HUES48 (cell line): ENCODE measurements at regions not wholly inside any gene's neighbourhood (a gene's known extent, or its start where the extent isn't known, plus 50 kb on each side); places are given as distances from the start of the nearest gene placed in this dataset.

Experiments used
- H3K27ac ChIP-seq: one replicate; pipeline ENCODE4 v1.7.0; 2013; ENCODE audit warnings: low read depth, low read length, inconsistent platforms
- H3K27me3 ChIP-seq: 2 replicates; pipeline ENCODE4 v1.6.1; 2013; ENCODE audit warnings: mild to moderate bottlenecking, low read length; ENCODE audit not compliant: control insufficient read depth, insufficient read depth
- H3K36me3 ChIP-seq: 2 replicates; pipeline ENCODE4 v1.6.1; 2013; ENCODE audit warnings: low read length; ENCODE audit not compliant: control insufficient read depth, insufficient read depth
- H3K4me1 ChIP-seq: 2 replicates; pipeline ENCODE4 v1.6.1; 2013; ENCODE audit warnings: mild to moderate bottlenecking, low read length; ENCODE audit not compliant: control insufficient read depth, insufficient read depth
- H3K4me3 ChIP-seq: 2 replicates; pipeline ENCODE4 v1.5.1; 2013; ENCODE audit warnings: mild to moderate bottlenecking, low read depth, low read length
- H3K9ac ChIP-seq: 2 replicates; pipeline ENCODE4 v1.6.1; 2013; ENCODE audit warnings: mild to moderate bottlenecking, low read depth, low read length, moderate library complexity
- H3K9me3 ChIP-seq: 2 replicates; pipeline ENCODE4 v1.6.1; 2013; ENCODE audit warnings: low read length; ENCODE audit not compliant: control insufficient read depth, insufficient read depth

GRCh38 chr2:138997856-138998517, 217.8 kb upstream of the NXPH2 start:
- H3K27me3 ChIP-seq = no peaks in the 10 kb centered on the region
- peaks cover 13% of the 10 kb centered on the region; the same call in 1 of the 2 replicates for H3K4me1 ChIP-seq
- no peaks in the 10 kb centered on the region for H3K36me3 ChIP-seq
- no peak overlapping the region for H3K27ac ChIP-seq
- no peaks in the 10 kb centered on the region for H3K9me3 ChIP-seq
- H3K4me3 ChIP-seq = no peak overlapping the region
- no peak overlapping the region for H3K9ac ChIP-seq

- Histone ChIP-seq H3K27me3 (no peaks in the 10 kb centered on the region), H3K4me1 (peaks cover 13% of the 10 kb centered on the region; the same call in 1 of the 2 replicates), H3K9me3 (no peaks in the 10 kb centered on the region), H3K9ac (no peak overlapping the region), H3K27ac (no peak overlapping the region), H3K36me3 (no peaks in the 10 kb centered on the region), H3K4me3 (no peak overlapping the region)
Observed at GRCh38 chr2:138997346-138997745, 217.2 kb upstream of the NXPH2 start.

GRCh38 chr2:138994502-138994901, 214.3 kb upstream of the NXPH2 start:
- Histone ChIP-seq H3K4me3 (no peak overlapping the region), H3K27me3 (no peaks in the 10 kb centered on the region), H3K36me3 (no peaks in the 10 kb centered on the region), H3K9ac (no peak overlapping the region), H3K27ac (no peak overlapping the region), H3K9me3 (no peaks in the 10 kb centered on the region), H3K4me1 (no peaks in the 10 kb centered on the region)

- Histone ChIP-seq H3K9ac (no peak overlapping the region), H3K36me3 (no peaks in the 10 kb centered on the region), H3K9me3 (peaks cover 14% of the 10 kb centered on the region; the same call in 1 of the 2 replicates), H3K27ac (no peak overlapping the region), H3K27me3 (no peaks in the 10 kb centered on the region), H3K4me1 (no peaks in the 10 kb centered on the region), H3K4me3 (no peak overlapping the region)
Observed at GRCh38 chr2:138985881-138986280, 205.7 kb upstream of the NXPH2 start.

GRCh38 chr2:138979131-138979785, 199.1 kb upstream of the NXPH2 start:
- H3K4me3 ChIP-seq = no peak overlapping the region
- H3K9ac ChIP-seq = no peak overlapping the region
- H3K9me3 ChIP-seq = no peaks in the 10 kb centered on the region
- H3K36me3 ChIP-seq = no peaks in the 10 kb centered on the region
- H3K27ac ChIP-seq = no peak overlapping the region
- H3K4me1 ChIP-seq = 0 out of 2 replicates have a peak, but pooled peaks cover 3% of the 10 kb centered on the region
- H3K27me3 ChIP-seq = no peaks in the 10 kb centered on the region

- no peak overlapping the region for H3K4me3 ChIP-seq
- H3K9ac ChIP-seq = no peak overlapping the region
- H3K9me3 ChIP-seq = no peaks in the 10 kb centered on the region
- H3K4me1 ChIP-seq = 0 out of 2 replicates have a peak, but pooled peaks cover 3% of the 10 kb centered on the region
- H3K27me3 ChIP-seq = no peaks in the 10 kb centered on the region
- H3K27ac ChIP-seq = no peak overlapping the region
- H3K36me3 ChIP-seq = no peaks in the 10 kb centered on the region
Observed at GRCh38 chr2:138974651-138975050, 194.5 kb upstream of the NXPH2 start.

- Histone ChIP-seq H3K27me3 (no peaks in the 10 kb centered on the region), H3K9me3 (no peaks in the 10 kb centered on the region), H3K4me1 (peaks cover 8% of the 10 kb centered on the region; the same call in 1 of the 2 replicates), H3K36me3 (no peaks in the 10 kb centered on the region), H3K27ac (no peak overlapping the region), H3K4me3 (no peak overlapping the region), H3K9ac (no peak overlapping the region)
Observed at GRCh38 chr2:138964418-138964817, 184.2 kb upstream of the NXPH2 start.

- Histone ChIP-seq H3K36me3 (no peaks in the 10 kb centered on the region), H3K4me3 (no peak overlapping the region), H3K9me3 (no peaks in the 10 kb centered on the region), H3K27me3 (no peaks in the 10 kb centered on the region), H3K27ac (no peak overlapping the region), H3K9ac (no peak overlapping the region), H3K4me1 (peaks cover 18% of the 10 kb centered on the region)
Observed at GRCh38 chr2:138962686-138963085, 182.5 kb upstream of the NXPH2 start.

GRCh38 chr2:138960191-138960590, 180.0 kb upstream of the NXPH2 start:
- no peaks in the 10 kb centered on the region for H3K36me3 ChIP-seq
- peaks cover 29% of the 10 kb centered on the region for H3K4me1 ChIP-seq
- H3K4me3 ChIP-seq = no peak overlapping the region
- H3K9me3 ChIP-seq = no peaks in the 10 kb centered on the region
- H3K27me3 ChIP-seq = no peaks in the 10 kb centered on the region
- H3K9ac ChIP-seq = no peak overlapping the region
- no peak overlapping the region for H3K27ac ChIP-seq

GRCh38 chr2:138959031-138959430, 178.8 kb upstream of the NXPH2 start:
- peaks cover 29% of the 10 kb centered on the region for H3K4me1 ChIP-seq
- no peaks in the 10 kb centered on the region for H3K36me3 ChIP-seq
- H3K27ac ChIP-seq = no peak overlapping the region
- H3K9ac ChIP-seq = no peak overlapping the region
- peaks cover 7% of the 10 kb centered on the region; the same call in 1 of the 2 replicates for H3K9me3 ChIP-seq
- no peaks in the 10 kb centered on the region for H3K27me3 ChIP-seq
- H3K4me3 ChIP-seq = no peak overlapping the region

GRCh38 chr2:138956116-138956515, 175.9 kb upstream of the NXPH2 start:
- H3K36me3 ChIP-seq = no peaks in the 10 kb centered on the region
- peaks cover 9% of the 10 kb centered on the region; the same call in 1 of the 2 replicates for H3K9me3 ChIP-seq
- H3K27ac ChIP-seq = peak overlapping the region; percentile 30
- peaks cover 29% of the 10 kb centered on the region for H3K4me1 ChIP-seq
- H3K9ac ChIP-seq = no peak overlapping the region
- no peaks in the 10 kb centered on the region for H3K27me3 ChIP-seq
- H3K4me3 ChIP-seq = no peak overlapping the region
